Vagina (tissue), 2 donors: ENCODE measurements at regions not wholly inside any gene's neighbourhood (a gene's known extent, or its start where the extent isn't known, plus 50 kb on each side); places are given as distances from the start of the nearest gene placed in this dataset.

Source experiments
- CTCF ChIP-seq, 3 experiments: fragments of 450-650 bp in 2 of 3; fragments of 200-600 bp in 1 of 3; sonication (generic) in 1 of 3; IDR thresholded peaks; one replicate each; pipeline ENCODE4 v1.5.1; 2017 to 2019; ENCODE audit warnings: antibody characterized with exemption in 3 of 3, mild to moderate bottlenecking in 2 of 3, moderate library complexity in 2 of 3
- POLR2A ChIP-seq, 2 donors: fragments of 450-650 bp; IDR thresholded peaks; one replicate each; pipeline ENCODE4 v1.6.1; 2017; ENCODE audit warnings: antibody characterized with exemption in 2 of 2, mild to moderate bottlenecking in 2 of 2, moderate library complexity in 2 of 2

- TF ChIP-seq CTCF (IDR thresholded peaks at IDR 0.05) (no peak), POLR2A (IDR thresholded peaks at IDR 0.05) (no peak)
These were observed 1013.2 kb downstream of the TBC1D22A start for GRCh38 chr22:47775686-47776085.
